HUES6 (cell line): ENCODE measurements at regions not wholly inside any gene's neighbourhood (a gene's known extent, or its start where the extent isn't known, plus 50 kb on each side); places are given as distances from the start of the nearest gene placed in this dataset.

ENCODE experiments used
- H3K27ac ChIP-seq: 2 replicates; pipeline ENCODE4 v1.7.0; 2013; ENCODE audit warnings: low read depth, mild to moderate bottlenecking, low read length, inconsistent platforms
- H3K27me3 ChIP-seq: 2 replicates; pipeline ENCODE4 v1.6.1; 2013; ENCODE audit warnings: low read length; ENCODE audit not compliant: control insufficient read depth, insufficient read depth
- H3K36me3 ChIP-seq: 2 replicates; pipeline ENCODE4 v1.6.1; 2013; ENCODE audit warnings: low read length; ENCODE audit not compliant: control insufficient read depth, insufficient read depth
- H3K4me1 ChIP-seq: 2 replicates; pipeline ENCODE4 v1.6.1; 2013; ENCODE audit warnings: low read length; ENCODE audit not compliant: control insufficient read depth, insufficient read depth
- H3K4me3 ChIP-seq: 2 replicates; pipeline ENCODE4 v1.5.1; 2013; ENCODE audit warnings: low read depth, low read length
- H3K9ac ChIP-seq: one replicate; pipeline ENCODE4 v1.6.1; 2013; ENCODE audit warnings: mild to moderate bottlenecking, low read length
- H3K9me3 ChIP-seq: 2 replicates; pipeline ENCODE4 v1.6.1; 2013; ENCODE audit warnings: low read depth, low read length; ENCODE audit not compliant: control insufficient read depth, insufficient read depth

- no peaks in the 10 kb centered on the region for H3K4me1 ChIP-seq
- H3K27ac ChIP-seq, result no peak overlapping the region
- H3K9ac ChIP-seq, result no peak overlapping the region
- no peaks in the 10 kb centered on the region for H3K9me3 ChIP-seq
- no peaks in the 10 kb centered on the region for H3K27me3 ChIP-seq
- H3K36me3 ChIP-seq, result no peaks in the 10 kb centered on the region
- H3K4me3 ChIP-seq, result no peak overlapping the region
Observed at GRCh38 chr11:19647816-19648215, 64.8 kb upstream of the NAV2 start.

- H3K4me3 ChIP-seq, result no peak overlapping the region
Observed at GRCh38 chr11:19646921-19647320, 65.7 kb upstream of the NAV2 start.

GRCh38 chr11:19646308-19646707, 66.3 kb upstream of the NAV2 start:
- Histone ChIP-seq H3K4me3 (no peak overlapping the region), H3K4me1 (no peaks in the 10 kb centered on the region), H3K9ac (no peak overlapping the region), H3K27me3 (no peaks in the 10 kb centered on the region), H3K9me3 (no peaks in the 10 kb centered on the region), H3K36me3 (no peaks in the 10 kb centered on the region), H3K27ac (no peak overlapping the region)

More at GRCh38 chr11:19646921-19647320, 65.7 kb upstream of the NAV2 start:
- no peaks in the 10 kb centered on the region for H3K36me3 ChIP-seq
- no peak overlapping the region for H3K27ac ChIP-seq
- H3K9ac ChIP-seq, result no peak overlapping the region
- no peaks in the 10 kb centered on the region for H3K27me3 ChIP-seq
- H3K4me1 ChIP-seq, result no peaks in the 10 kb centered on the region
- H3K9me3 ChIP-seq, result no peaks in the 10 kb centered on the region

- Histone ChIP-seq H3K36me3 (no peaks in the 10 kb centered on the region), H3K27me3 (no peaks in the 10 kb centered on the region), H3K4me3 (no peak overlapping the region), H3K9me3 (no peaks in the 10 kb centered on the region), H3K9ac (no peak overlapping the region), H3K4me1 (no peaks in the 10 kb centered on the region), H3K27ac (no peak overlapping the region)
Observed at GRCh38 chr11:19644316-19644715, 68.3 kb upstream of the NAV2 start.

- H3K27ac ChIP-seq, result no peak overlapping the region
- H3K4me1 ChIP-seq, result no peaks in the 10 kb centered on the region
- H3K36me3 ChIP-seq, result no peaks in the 10 kb centered on the region
- H3K9ac ChIP-seq, result no peak overlapping the region
- H3K4me3 ChIP-seq, result no peak overlapping the region
- H3K9me3 ChIP-seq, result no peaks in the 10 kb centered on the region
- H3K27me3 ChIP-seq, result no peaks in the 10 kb centered on the region
Observed at GRCh38 chr11:19642185-19643158, 70.2 kb upstream of the NAV2 start.

- H3K4me3 ChIP-seq, result no peak overlapping the region
- H3K27ac ChIP-seq, result no peak overlapping the region
- H3K9me3 ChIP-seq, result peaks cover 8% of the 10 kb centered on the region; the same call in 1 of the 2 replicates
- H3K9ac ChIP-seq, result no peak overlapping the region
- H3K27me3 ChIP-seq, result no peaks in the 10 kb centered on the region
- no peaks in the 10 kb centered on the region for H3K36me3 ChIP-seq
- no peaks in the 10 kb centered on the region for H3K4me1 ChIP-seq
Observed at GRCh38 chr11:19639603-19640105, 73.0 kb upstream of the NAV2 start.

- Histone ChIP-seq H3K27ac (no peak overlapping the region), H3K4me3 (no peak overlapping the region), H3K27me3 (no peaks in the 10 kb centered on the region), H3K4me1 (no peaks in the 10 kb centered on the region), H3K9ac (no peak overlapping the region), H3K36me3 (no peaks in the 10 kb centered on the region), H3K9me3 (peaks cover 9% of the 10 kb centered on the region; the same call in 1 of the 2 replicates)
Observed at GRCh38 chr11:19635332-19635731, 77.3 kb upstream of the NAV2 start.

GRCh38 chr11:19633276-19633675, 79.4 kb upstream of the NAV2 start:
- Histone ChIP-seq H3K9ac (no peak overlapping the region), H3K27ac (no peak overlapping the region), H3K4me3 (no peak overlapping the region), H3K9me3 (peaks cover 12% of the 10 kb centered on the region; the same call in 1 of the 2 replicates), H3K4me1 (no peaks in the 10 kb centered on the region), H3K36me3 (no peaks in the 10 kb centered on the region), H3K27me3 (no peaks in the 10 kb centered on the region)

- no peak overlapping the region for H3K4me3 ChIP-seq
- no peaks in the 10 kb centered on the region for H3K36me3 ChIP-seq
- H3K27ac ChIP-seq, result no peak overlapping the region
- H3K27me3 ChIP-seq, result no peaks in the 10 kb centered on the region
- H3K4me1 ChIP-seq, result no peaks in the 10 kb centered on the region
- peaks cover 12% of the 10 kb centered on the region; the same call in 1 of the 2 replicates for H3K9me3 ChIP-seq
- no peak overlapping the region for H3K9ac ChIP-seq
Observed at GRCh38 chr11:19632499-19632834, 80.2 kb upstream of the NAV2 start.

GRCh38 chr11:19631712-19632498, 80.7 kb upstream of the NAV2 start:
- no peaks in the 10 kb centered on the region for H3K27me3 ChIP-seq
- H3K36me3 ChIP-seq, result no peaks in the 10 kb centered on the region
- no peak overlapping the region for H3K4me3 ChIP-seq
- no peak overlapping the region for H3K9ac ChIP-seq
- H3K4me1 ChIP-seq, result no peaks in the 10 kb centered on the region
- H3K9me3 ChIP-seq, result peaks cover 12% of the 10 kb centered on the region; the same call in 1 of the 2 replicates
- no peak overlapping the region for H3K27ac ChIP-seq

GRCh38 chr11:19628018-19628417, 84.6 kb upstream of the NAV2 start:
- H3K36me3 ChIP-seq, result no peaks in the 10 kb centered on the region
- no peak overlapping the region for H3K27ac ChIP-seq
- peaks cover 26% of the 10 kb centered on the region for H3K9me3 ChIP-seq
- H3K27me3 ChIP-seq, result no peaks in the 10 kb centered on the region
- H3K4me3 ChIP-seq, result no peak overlapping the region
- H3K9ac ChIP-seq, result no peak overlapping the region
- H3K4me1 ChIP-seq, result no peaks in the 10 kb centered on the region
